GM13977 (cell line): ENCODE measurements at regions not wholly inside any gene's neighbourhood (a gene's known extent, or its start where the extent isn't known, plus 50 kb on each side); places are given as distances from the start of the nearest gene placed in this dataset.
"Not testable (repeated sequence)": the region's sequence is repeated elsewhere in the genome, so short reads cannot be mapped to it uniquely, and the experiment has no call there.

Source experiments
- DNase-seq: peaks from one replicate; pipeline ENCODE4 v3.0.0; 2012; ENCODE audit warnings: low spot score
- CTCF ChIP-seq: IDR thresholded peaks from 2 replicates; pipeline ENCODE4 v1.5.1; 2012; ENCODE audit warnings: mild to moderate bottlenecking, control low read depth; ENCODE audit not compliant: insufficient read depth; ENCODE audit errors: extremely low read depth, missing control alignments
- in situ Hi-C: fragments of 300-500 bp; cut with MboI; formaldehyde crosslinking; loops from one replicate; pipeline ENCODE4 v1.12.0; 2022; ENCODE audit warnings: low sequenced_read_pairs, low pct_unique_long_range_greater_than_20kb, mixed read lengths, inconsistent platforms; ENCODE audit not compliant: unreplicated experiment

DNA sequence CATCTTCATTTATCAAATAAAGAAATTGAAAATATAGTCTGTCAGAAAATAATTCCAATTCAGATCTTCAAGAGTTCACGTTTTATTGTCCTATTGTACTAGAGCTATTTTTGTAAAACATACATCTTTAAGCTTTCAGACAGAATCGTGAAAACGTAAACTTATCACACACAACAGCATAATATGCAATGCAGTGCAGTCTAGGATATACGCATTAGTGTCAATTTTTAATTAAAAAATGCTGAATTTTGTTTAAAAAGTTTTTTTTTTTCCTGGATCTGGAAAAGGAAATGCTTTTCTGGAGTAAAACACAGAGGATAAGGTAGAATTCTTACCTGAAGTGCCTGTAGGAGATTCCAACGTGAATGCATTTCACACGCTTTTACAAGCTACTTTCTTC, 458.2 kb upstream of the KLF6 start:
- TF ChIP-seq CTCF: no peak
- in situ Hi-C loops: no loop called here
- DNase-seq: no peak

GRCh38 chr10:4242561-4243035, 457.6 kb upstream of the KLF6 start:
- in situ Hi-C loops: no loop called here
- no peak for TF ChIP-seq CTCF
- no peak for DNase-seq

- in situ Hi-C loops: no loop called here
- no peak for DNase-seq
- no peak for TF ChIP-seq CTCF
Measured at GRCh38 chr10:4241724-4242345, 456.8 kb upstream of the KLF6 start.

DNA sequence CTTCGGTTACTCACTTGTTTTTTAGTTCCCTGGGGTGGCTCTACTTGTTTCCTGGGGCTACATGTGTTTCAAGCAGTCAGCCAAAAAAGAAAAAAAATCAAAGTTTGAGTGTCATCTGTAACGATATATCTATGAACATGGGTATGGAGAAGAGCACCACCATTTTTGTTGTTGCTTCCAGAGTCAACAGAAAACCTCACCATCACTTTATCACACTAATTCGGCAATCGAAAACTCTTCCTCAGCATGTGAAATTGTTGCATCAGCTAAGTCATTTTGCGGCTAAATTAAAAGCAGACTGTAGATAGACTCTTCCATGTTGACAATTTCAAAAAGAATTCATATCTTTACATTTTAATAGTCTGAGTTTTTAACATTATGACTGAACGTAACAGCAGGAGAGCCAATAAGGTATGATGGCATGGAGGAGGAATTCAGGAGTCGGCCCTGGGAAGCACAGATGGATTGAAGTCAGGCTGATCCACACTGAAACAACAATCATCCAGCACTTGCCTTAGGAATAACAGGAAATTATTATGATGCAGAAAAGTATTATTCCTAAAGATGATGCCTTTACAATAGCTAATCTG, 455.7 kb upstream of the KLF6 start:
- in situ Hi-C loops: no loop called here
- TF ChIP-seq CTCF: no peak
- no peak for DNase-seq

DNA sequence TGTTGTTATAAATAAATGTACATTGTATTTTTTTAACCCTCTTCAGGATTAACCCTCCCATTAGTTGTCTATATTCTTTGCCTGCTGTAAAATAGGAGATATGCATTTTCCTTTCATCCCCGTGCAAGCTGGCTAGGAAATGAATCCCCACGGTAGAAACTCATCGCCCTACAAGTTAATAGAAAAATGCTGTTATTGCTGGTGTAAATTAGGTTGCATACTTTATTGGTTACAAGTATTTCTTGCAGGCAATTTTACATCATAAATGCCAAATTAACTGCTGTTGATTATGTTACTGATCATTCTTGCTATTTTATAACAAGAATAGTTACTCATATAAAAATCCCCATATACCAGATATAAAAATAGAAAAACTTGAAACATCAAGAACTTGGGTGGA, 454.2 kb upstream of the KLF6 start:
- in situ Hi-C loops: no loop called here
- no peak for TF ChIP-seq CTCF
- DNase-seq: no peak

- DNase-seq, in situ Hi-C loops: not testable (repeated sequence)
Measured at GRCh38 chr10:4236905-4237304, 451.9 kb upstream of the KLF6 start.

- in situ Hi-C loops: no loop called here
- no peak for TF ChIP-seq CTCF
- no peak for DNase-seq
Measured at GRCh38 chr10:4234661-4235060, 449.7 kb upstream of the KLF6 start.
